HCT116 (cell line): ENCODE measurements at regions not wholly inside any gene's neighbourhood (a gene's known extent, or its start where the extent isn't known, plus 50 kb on each side); places are given as distances from the start of the nearest gene placed in this dataset.

Source experiments
- ATAC-seq: fragments of 200-7000 bp; cut with Tn5 transposase; 2 replicates; pipeline ENCODE4 v1.9.1; 2020; ENCODE audit warnings: mild to moderate bottlenecking, moderate library complexity
- BruUV-seq: library from RNA; stranded (reverse); fragments of 400-500 nt; replicated peaks from 2 replicates; lab custom pipeline; 2021; lab: Mats Ljungman, UMichigan
- CTCF ChIA-PET: fragments of 300-600 bp; sonication (Branson Sonifier 250); formaldehyde crosslinking; loops from one replicate; lab custom pipeline; 2021; ENCODE audit warnings: antibody characterized with exemption; lab: Charles Lee
- POLR2A ChIA-PET: fragments of 300-600, 350-600 bp; sonication (Branson Sonifier 250); formaldehyde crosslinking; loops from one replicate; lab custom pipeline; 2021; ENCODE audit warnings: antibody characterized with exemption; lab: Charles Lee
- RAD21 ChIA-PET, 2 experiments: fragments of 300-600 bp; sonication (Branson Sonifier 250); formaldehyde crosslinking; loops; one replicate each; lab custom pipeline; 2023; ENCODE audit warnings: low total read pairs in 2 of 2; ENCODE audit not compliant: uncharacterized antibody in 2 of 2, unreplicated experiment in 2 of 2, low non-redundant PET in 1 of 2; lab: Charles Lee
- DNase-seq: peaks from one replicate; pipeline ENCODE4 v3.0.0-alpha.2; 2010; ENCODE audit warnings: low read depth, low spot score
- H2AFZ ChIP-seq: fragments of 200-600 bp; shearing (Covaris generic), sonication (generic); 2 replicates; pipeline ENCODE4 v1.6.1; 2017; ENCODE audit warnings: low read depth, mixed run types, mixed read lengths, antibody characterized with exemption, low read length; ENCODE audit not compliant: poor library complexity, severe bottlenecking
- H3K27ac ChIP-seq: 2 replicates; pipeline ENCODE4 v1.5.1; 2012; ENCODE audit warnings: low read depth, low read length
- H3K27me3 ChIP-seq: fragments of 200-600 bp; sonication (generic); 2 replicates; pipeline ENCODE4 v1.6.1; 2016; ENCODE audit warnings: mixed run types, low read length, mixed read lengths; ENCODE audit not compliant: insufficient read depth
- H3K36me3 ChIP-seq, 2 experiments: fragments of 200-500 bp in 1 of 2; fragments of 200-600 bp in 1 of 2; sonication (Bioruptor generic) in 1 of 2; sonication (generic) in 1 of 2; 2 replicates each; pipeline versions ENCODE4 v1.5.1 to v1.6.1; 2014 to 2016; ENCODE audit warnings: low read length in 2 of 2, inconsistent platforms in 1 of 2, mixed read lengths in 1 of 2, mixed run types in 1 of 2; ENCODE audit not compliant: insufficient read depth in 2 of 2, control insufficient read depth in 1 of 2
- H3K4me1 ChIP-seq, 2 experiments: fragments of 200-600 bp in 1 of 2; sonication (generic) in 1 of 2; 2 replicates each; pipeline versions ENCODE4 v1.5.1 to v1.6.1; 2012 to 2017; ENCODE audit warnings: low read length in 2 of 2, inconsistent platforms in 1 of 2, mild to moderate bottlenecking in 1 of 2, mixed read lengths in 1 of 2, mixed run types in 1 of 2, moderate library complexity in 1 of 2; ENCODE audit not compliant: insufficient read depth in 2 of 2, control insufficient read depth in 1 of 2
- H3K4me2 ChIP-seq: fragments of 200-600 bp; sonication (generic); 2 replicates; pipeline ENCODE4 v1.6.1; 2017; ENCODE audit warnings: mixed run types, low read length, mixed read lengths
- H3K4me3 ChIP-seq, 2 experiments: fragments of 200-600 bp in 1 of 2; sonication (generic) in 1 of 2; replicated peaks in 1 of 2; 2 replicates each; pipeline ENCODE4 v1.5.1; 2011 to 2016; ENCODE audit warnings: low read length in 2 of 2, control low read depth in 1 of 2, low read depth in 1 of 2, mild to moderate bottlenecking in 1 of 2, mixed read lengths in 1 of 2, mixed run types in 1 of 2
- H3K79me2 ChIP-seq: fragments of 200-600 bp; sonication (generic); 2 replicates; pipeline ENCODE4 v1.6.1; 2017; ENCODE audit warnings: mild to moderate bottlenecking, mixed run types, low read length, moderate library complexity, mixed read lengths; ENCODE audit not compliant: insufficient read depth
- H3K9ac ChIP-seq: fragments of 200-600 bp; sonication (generic); 2 replicates; pipeline ENCODE4 v1.6.1; 2016; ENCODE audit warnings: low read length, mixed read lengths
- H3K9me2 ChIP-seq: fragments of 200-600 bp; sonication (generic), shearing (Covaris generic); 2 replicates; pipeline ENCODE4 v1.6.1; 2017; ENCODE audit warnings: mixed run types, mild to moderate bottlenecking, moderate library complexity; ENCODE audit not compliant: insufficient read depth
- H3K9me3 ChIP-seq, 2 experiments: fragments of 200-500 bp in 1 of 2; fragments of 200-600 bp in 1 of 2; sonication (Bioruptor generic) in 1 of 2; sonication (generic) in 1 of 2; 2 replicates each; pipeline ENCODE4 v1.6.1; 2014 to 2017; ENCODE audit warnings: low read length in 2 of 2, mixed read lengths in 2 of 2, inconsistent platforms in 1 of 2, low read depth in 1 of 2, mild to moderate bottlenecking in 1 of 2, mixed run types in 1 of 2, moderate library complexity in 1 of 2; ENCODE audit not compliant: control insufficient read depth in 1 of 2, insufficient read depth in 1 of 2
- H4K20me1 ChIP-seq: fragments of 200-600 bp; sonication (generic), shearing (Covaris generic); 2 replicates; pipeline ENCODE4 v1.6.1; 2017; ENCODE audit warnings: mixed run types, mild to moderate bottlenecking, moderate library complexity; ENCODE audit not compliant: insufficient read depth
- ATF3 ChIP-seq: IDR thresholded peaks from 2 replicates; pipeline ENCODE4 v1.6.1; 2012
- CEBPB ChIP-seq: IDR thresholded peaks from 2 replicates; pipeline ENCODE4 v1.6.1; 2012; ENCODE audit warnings: low read depth
- EGR1 ChIP-seq: IDR thresholded peaks from 2 replicates; pipeline ENCODE4 v1.6.1; 2012; ENCODE audit warnings: low read depth
- EZH2 ChIP-seq: fragments of 200-600 bp; sonication (generic); IDR thresholded peaks from 2 replicates; pipeline ENCODE4 v1.6.1; 2017; ENCODE audit warnings: antibody characterized with exemption, mixed run types
- EZH2phosphoT487 ChIP-seq: fragments of 200-600 bp; IDR thresholded peaks from 2 replicates; pipeline ENCODE4 v1.6.1; 2018; ENCODE audit warnings: antibody characterized with exemption, borderline replicate concordance
- FOSL1 ChIP-seq: IDR thresholded peaks from 2 replicates; pipeline ENCODE4 v1.6.1; 2012; ENCODE audit warnings: low read depth
- POLR2A ChIP-seq: IDR thresholded peaks from 2 replicates; pipeline ENCODE4 v1.7.0; 2011; ENCODE audit warnings: borderline replicate concordance; ENCODE audit not compliant: insufficient read depth, insufficient read length; ENCODE audit errors: extremely low read depth
- POLR2AphosphoS5 ChIP-seq: IDR thresholded peaks from 2 replicates; pipeline ENCODE4 v1.6.1; 2011; ENCODE audit warnings: mild to moderate bottlenecking, low read depth, low read length, moderate library complexity
- RAD21 ChIP-seq: IDR thresholded peaks from 2 replicates; pipeline ENCODE4 v1.6.1; 2012; ENCODE audit warnings: low read depth, mild to moderate bottlenecking
- REST ChIP-seq: IDR thresholded peaks from 2 replicates; pipeline ENCODE4 v1.6.1; 2012; ENCODE audit warnings: low read depth
- ZFX ChIP-seq: fragments of 450-650 bp; IDR thresholded peaks from 2 replicates; pipeline ENCODE4 v1.6.1; 2017
- ZNF274 ChIP-seq: fragments of 200-500 bp; sonication (Bioruptor generic); IDR thresholded peaks from 2 replicates; pipeline ENCODE4 v1.6.1; 2014; ENCODE audit warnings: mild to moderate bottlenecking, low read depth, low read length, inconsistent platforms
- intact Hi-C: fragments of 100-400 bp; cut with micrococcal nuclease; formaldehyde crosslinking; loops from 2 replicates; pipeline ENCODE4 v1.10.0; 2022
- TF ChIP-seq, protein P1 (sequence below): IDR thresholded peaks from 2 replicates; pipeline ENCODE4 v1.6.1; 2011; ENCODE audit warnings: mild to moderate bottlenecking, low read length, moderate library complexity; ENCODE audit not compliant: insufficient replicate concordance; ENCODE audit errors: extremely low read depth

- Histone ChIP-seq H3K4me2 (no peak overlapping the region), H3K4me1 (peaks cover 0 to 7% of the 10 kb centered on the region in 2 experiments; a peak in 1 of 4 replicates), H3K9ac (no peak overlapping the region), H3K27ac (no peak overlapping the region), H3K9me3 (no peaks in the 10 kb centered on the region), H4K20me1 (no peaks in the 10 kb centered on the region), H3K4me3 (no peak overlapping the region), H3K79me2 (no peaks in the 10 kb centered on the region), H3K9me2 (no peaks in the 10 kb centered on the region), H3K27me3 (no peaks in the 10 kb centered on the region), H3K36me3 (no peaks in the 10 kb centered on the region), H2AFZ (no peak overlapping the region)
- BruUV-seq: no TSS peak
- DNase-seq: no peak
- ChIA-PET CTCF (no interaction called here), RAD21 (no interaction called here), POLR2A (no interaction called here)
- ATAC-seq: no peak
- intact Hi-C loops: no loop called here
- TF ChIP-seq, protein P1, sequence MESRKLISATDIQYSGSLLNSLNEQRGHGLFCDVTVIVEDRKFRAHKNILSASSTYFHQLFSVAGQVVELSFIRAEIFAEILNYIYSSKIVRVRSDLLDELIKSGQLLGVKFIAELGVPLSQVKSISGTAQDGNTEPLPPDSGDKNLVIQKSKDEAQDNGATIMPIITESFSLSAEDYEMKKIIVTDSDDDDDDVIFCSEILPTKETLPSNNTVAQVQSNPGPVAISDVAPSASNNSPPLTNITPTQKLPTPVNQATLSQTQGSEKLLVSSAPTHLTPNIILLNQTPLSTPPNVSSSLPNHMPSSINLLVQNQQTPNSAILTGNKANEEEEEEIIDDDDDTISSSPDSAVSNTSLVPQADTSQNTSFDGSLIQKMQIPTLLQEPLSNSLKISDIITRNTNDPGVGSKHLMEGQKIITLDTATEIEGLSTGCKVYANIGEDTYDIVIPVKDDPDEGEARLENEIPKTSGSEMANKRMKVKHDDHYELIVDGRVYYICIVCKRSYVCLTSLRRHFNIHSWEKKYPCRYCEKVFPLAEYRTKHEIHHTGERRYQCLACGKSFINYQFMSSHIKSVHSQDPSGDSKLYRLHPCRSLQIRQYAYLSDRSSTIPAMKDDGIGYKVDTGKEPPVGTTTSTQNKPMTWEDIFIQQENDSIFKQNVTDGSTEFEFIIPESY: no peak
- TF ChIP-seq ZFX (no peak), EZH2phosphoT487 (no peak), FOSL1 (no peak), CEBPB (no peak), ZNF274 (no peak), REST (no peak), EGR1 (no peak), POLR2AphosphoS5 (no peak), EZH2 (no peak), RAD21 (no peak), ATF3 (no peak), POLR2A (no peak)
Measured at GRCh38 chr2:191625446-191625845, 52.5 kb upstream of the NABP1 start.
